GM18861 (cell line): ENCODE measurements at regions not wholly inside any gene's neighbourhood (a gene's known extent, or its start where the extent isn't known, plus 50 kb on each side); places are given as distances from the start of the nearest gene placed in this dataset.
"Not testable (repeated sequence)": the region's sequence is repeated elsewhere in the genome, so short reads cannot be mapped to it uniquely, and the experiment has no call there.

Source experiments
- ATAC-seq: cut with Tn5 transposase; IDR thresholded peaks from one replicate; pipeline ENCODE4 v1.9.1; 2021; ENCODE audit not compliant: unreplicated experiment

- no peak for ATAC-seq
Observed at GRCh38 chr2:53543083-53543482, 224.5 kb upstream of the CHAC2 start.

- no peak for ATAC-seq
Observed at GRCh38 chr2:53536583-53537361, 230.8 kb upstream of the CHAC2 start.

GRCh38 chr2:53535234-53535840 is 232.3 kb upstream of the CHAC2 start:
- ATAC-seq = no peak

GRCh38 chr2:53530126-53530525 is 237.5 kb upstream of the CHAC2 start:
- ATAC-seq = no peak

GRCh38 chr2:53527056-53527455 is 240.5 kb upstream of the CHAC2 start:
- no peak for ATAC-seq

- ATAC-seq = no peak
Observed at GRCh38 chr2:53519918-53520841, 247.4 kb upstream of the CHAC2 start.

- no peak for ATAC-seq
Observed at GRCh38 chr2:53517406-53517805, 250.2 kb upstream of the CHAC2 start.

GRCh38 chr2:53516650-53517049 is 251.0 kb upstream of the CHAC2 start:
- no peak for ATAC-seq

- no peak for ATAC-seq
Observed at GRCh38 chr2:53515435-53516332, 251.9 kb upstream of the CHAC2 start.

GRCh38 chr2:53513167-53513666 is 254.4 kb upstream of the CHAC2 start:
- no peak for ATAC-seq

GRCh38 chr2:53512071-53512826 is 255.4 kb upstream of the CHAC2 start:
- ATAC-seq = no peak

GRCh38 chr2:53511549-53511948 is 256.1 kb upstream of the CHAC2 start:
- no peak for ATAC-seq

GRCh38 chr2:53510401-53510800 is 257.2 kb upstream of the CHAC2 start:
- ATAC-seq = no peak

GRCh38 chr2:53509831-53510388 is 257.7 kb upstream of the CHAC2 start:
- no peak for ATAC-seq

GRCh38 chr2:53508667-53509066 is 258.9 kb upstream of the CHAC2 start:
- no peak for ATAC-seq

- not testable (repeated sequence) for ATAC-seq
Observed at GRCh38 chr2:53507070-53507469, 260.5 kb upstream of the CHAC2 start.

- ATAC-seq = no peak
Observed at GRCh38 chr2:53505826-53506225, 261.8 kb upstream of the CHAC2 start.

GRCh38 chr2:53504507-53504906 is 263.1 kb upstream of the CHAC2 start:
- no peak for ATAC-seq

GRCh38 chr2:53500181-53500580 is 267.4 kb upstream of the CHAC2 start:
- ATAC-seq = no peak
